Stomach (tissue), 4 donors: ENCODE measurements at regions not wholly inside any gene's neighbourhood (a gene's known extent, or its start where the extent isn't known, plus 50 kb on each side); places are given as distances from the start of the nearest gene placed in this dataset.

ENCODE experiments used
- EP300 ChIP-seq: sonication (generic); formaldehyde crosslinking; IDR thresholded peaks from one replicate; pipeline ENCODE4 v1.6.1; 2017; ENCODE audit warnings: antibody characterized with exemption
- POLR2A ChIP-seq, 4 donors: fragments of 450-650 bp; IDR thresholded peaks; one replicate each; pipeline ENCODE4 v1.6.1; 2016; ENCODE audit warnings: antibody characterized with exemption in 4 of 4, control low read depth in 2 of 4, mild to moderate bottlenecking in 1 of 4, moderate library complexity in 1 of 4
- POLR2AphosphoS5 ChIP-seq, 3 donors: sonication (generic); formaldehyde crosslinking; IDR thresholded peaks; one replicate each; pipeline ENCODE4 v1.6.1; 2016; ENCODE audit warnings: antibody characterized with exemption in 3 of 3
- TF ChIP-seq, protein P1 (sequence below), 7 experiments: fragments of 450-650 bp in 4 of 7; fragments of 200-600 bp in 3 of 7; sonication (generic) in 3 of 7; IDR thresholded peaks; one replicate each; pipeline ENCODE4 v1.5.1; 2016 to 2019; ENCODE audit warnings: antibody characterized with exemption in 7 of 7, control low read depth in 2 of 7, mild to moderate bottlenecking in 1 of 7

DNA sequence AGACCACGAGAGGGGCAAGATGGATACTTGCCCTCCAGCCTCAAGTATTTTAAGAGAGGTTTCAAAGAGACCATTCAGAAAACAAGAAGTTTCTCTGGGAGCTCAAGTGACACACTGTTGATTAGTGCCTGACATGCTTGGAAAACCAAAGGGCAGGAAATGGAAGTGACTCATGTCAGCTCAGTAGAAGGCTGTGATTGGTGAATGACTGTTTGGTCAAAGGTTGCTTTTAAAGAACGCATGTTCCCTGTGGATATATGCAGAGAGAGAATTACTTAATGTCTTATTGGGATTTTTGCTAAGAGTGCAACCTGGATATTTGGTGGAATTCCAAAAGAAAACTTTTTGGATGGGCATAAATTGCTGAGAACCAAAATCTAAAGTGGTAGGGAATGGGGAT, 549.9 kb downstream of the XIRP2 start:
- TF ChIP-seq, protein P1, sequence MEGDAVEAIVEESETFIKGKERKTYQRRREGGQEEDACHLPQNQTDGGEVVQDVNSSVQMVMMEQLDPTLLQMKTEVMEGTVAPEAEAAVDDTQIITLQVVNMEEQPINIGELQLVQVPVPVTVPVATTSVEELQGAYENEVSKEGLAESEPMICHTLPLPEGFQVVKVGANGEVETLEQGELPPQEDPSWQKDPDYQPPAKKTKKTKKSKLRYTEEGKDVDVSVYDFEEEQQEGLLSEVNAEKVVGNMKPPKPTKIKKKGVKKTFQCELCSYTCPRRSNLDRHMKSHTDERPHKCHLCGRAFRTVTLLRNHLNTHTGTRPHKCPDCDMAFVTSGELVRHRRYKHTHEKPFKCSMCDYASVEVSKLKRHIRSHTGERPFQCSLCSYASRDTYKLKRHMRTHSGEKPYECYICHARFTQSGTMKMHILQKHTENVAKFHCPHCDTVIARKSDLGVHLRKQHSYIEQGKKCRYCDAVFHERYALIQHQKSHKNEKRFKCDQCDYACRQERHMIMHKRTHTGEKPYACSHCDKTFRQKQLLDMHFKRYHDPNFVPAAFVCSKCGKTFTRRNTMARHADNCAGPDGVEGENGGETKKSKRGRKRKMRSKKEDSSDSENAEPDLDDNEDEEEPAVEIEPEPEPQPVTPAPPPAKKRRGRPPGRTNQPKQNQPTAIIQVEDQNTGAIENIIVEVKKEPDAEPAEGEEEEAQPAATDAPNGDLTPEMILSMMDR (IDR thresholded peaks at IDR 0.05): no peak
- no peak for TF ChIP-seq EP300
- TF ChIP-seq POLR2AphosphoS5 (IDR thresholded peaks at IDR 0.05): no peak
- no peak for TF ChIP-seq POLR2A (IDR thresholded peaks at IDR 0.05)
